Endothelial cell (in vitro differentiated cells): ENCODE measurements at regions not wholly inside any gene's neighbourhood (a gene's known extent, or its start where the extent isn't known, plus 50 kb on each side); places are given as distances from the start of the nearest gene placed in this dataset.

ENCODE experiments used
- DNase-seq: peaks from one replicate; pipeline ENCODE4 v3.0.0; 2021; ENCODE audit warnings: low spot score
- H3K27ac Mint-ChIP-seq: one replicate; pipeline ENCODE4 v1.8.0; 2021; ENCODE audit warnings: mixed read lengths, inconsistent platforms; ENCODE audit not compliant: unreplicated experiment
- H3K27me3 Mint-ChIP-seq: one replicate; pipeline ENCODE4 v1.8.0; 2021; ENCODE audit warnings: mild to moderate bottlenecking, moderate library complexity, mixed read lengths, inconsistent platforms; ENCODE audit not compliant: unreplicated experiment
- H3K36me3 Mint-ChIP-seq: one replicate; pipeline ENCODE4 v1.8.0; 2021; ENCODE audit warnings: mild to moderate bottlenecking, low read depth, mixed read lengths, inconsistent platforms; ENCODE audit not compliant: unreplicated experiment
- H3K4me1 Mint-ChIP-seq: one replicate; pipeline ENCODE4 v1.8.0; 2021; ENCODE audit warnings: mild to moderate bottlenecking, mixed read lengths, inconsistent platforms; ENCODE audit not compliant: unreplicated experiment
- H3K4me3 Mint-ChIP-seq: one replicate; pipeline ENCODE4 v1.8.0; 2021; ENCODE audit warnings: mild to moderate bottlenecking, mixed read lengths, inconsistent platforms; ENCODE audit not compliant: unreplicated experiment
- H3K9me3 Mint-ChIP-seq: one replicate; pipeline ENCODE4 v1.8.0; 2021; ENCODE audit warnings: mixed read lengths, inconsistent platforms; ENCODE audit not compliant: unreplicated experiment
- TF ChIP-seq, protein P1 (sequence below): fragments of 200-600 bp; sonication (generic); IDR thresholded peaks from one replicate; pipeline ENCODE4 v1.5.0; 2021; ENCODE audit warnings: antibody characterized with exemption; ENCODE audit not compliant: unreplicated experiment

DNA sequence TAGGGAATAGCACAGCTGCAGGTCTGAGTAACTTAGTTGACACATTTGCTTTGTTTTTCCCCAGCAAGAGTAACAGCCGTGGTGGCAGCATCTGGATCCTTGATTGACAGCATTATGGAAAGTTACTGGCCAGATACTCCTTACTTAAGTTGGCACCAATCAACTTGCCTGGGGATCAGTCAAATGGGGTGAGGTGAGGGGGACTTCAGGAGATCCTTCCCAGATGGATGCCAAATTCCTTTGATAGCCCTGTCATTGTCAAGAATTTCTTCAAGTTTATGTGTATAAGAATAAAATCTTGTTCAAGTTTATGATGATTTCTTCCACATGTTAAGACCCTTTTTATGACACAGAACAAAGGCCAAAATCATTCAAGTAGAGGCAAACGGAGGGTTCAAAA is 618.4 kb downstream of the SLC6A15 start:
- no peaks in the 10 kb centered on the region for H3K9me3 Mint-ChIP-seq
- TF ChIP-seq, protein P1, sequence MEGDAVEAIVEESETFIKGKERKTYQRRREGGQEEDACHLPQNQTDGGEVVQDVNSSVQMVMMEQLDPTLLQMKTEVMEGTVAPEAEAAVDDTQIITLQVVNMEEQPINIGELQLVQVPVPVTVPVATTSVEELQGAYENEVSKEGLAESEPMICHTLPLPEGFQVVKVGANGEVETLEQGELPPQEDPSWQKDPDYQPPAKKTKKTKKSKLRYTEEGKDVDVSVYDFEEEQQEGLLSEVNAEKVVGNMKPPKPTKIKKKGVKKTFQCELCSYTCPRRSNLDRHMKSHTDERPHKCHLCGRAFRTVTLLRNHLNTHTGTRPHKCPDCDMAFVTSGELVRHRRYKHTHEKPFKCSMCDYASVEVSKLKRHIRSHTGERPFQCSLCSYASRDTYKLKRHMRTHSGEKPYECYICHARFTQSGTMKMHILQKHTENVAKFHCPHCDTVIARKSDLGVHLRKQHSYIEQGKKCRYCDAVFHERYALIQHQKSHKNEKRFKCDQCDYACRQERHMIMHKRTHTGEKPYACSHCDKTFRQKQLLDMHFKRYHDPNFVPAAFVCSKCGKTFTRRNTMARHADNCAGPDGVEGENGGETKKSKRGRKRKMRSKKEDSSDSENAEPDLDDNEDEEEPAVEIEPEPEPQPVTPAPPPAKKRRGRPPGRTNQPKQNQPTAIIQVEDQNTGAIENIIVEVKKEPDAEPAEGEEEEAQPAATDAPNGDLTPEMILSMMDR = no peak
- H3K36me3 Mint-ChIP-seq = no peaks in the 10 kb centered on the region
- H3K4me3 Mint-ChIP-seq = no peak overlapping the region
- H3K27me3 Mint-ChIP-seq = no peaks in the 10 kb centered on the region
- no peak overlapping the region for H3K27ac Mint-ChIP-seq
- no peaks in the 10 kb centered on the region for H3K4me1 Mint-ChIP-seq
- no peak for DNase-seq

DNA sequence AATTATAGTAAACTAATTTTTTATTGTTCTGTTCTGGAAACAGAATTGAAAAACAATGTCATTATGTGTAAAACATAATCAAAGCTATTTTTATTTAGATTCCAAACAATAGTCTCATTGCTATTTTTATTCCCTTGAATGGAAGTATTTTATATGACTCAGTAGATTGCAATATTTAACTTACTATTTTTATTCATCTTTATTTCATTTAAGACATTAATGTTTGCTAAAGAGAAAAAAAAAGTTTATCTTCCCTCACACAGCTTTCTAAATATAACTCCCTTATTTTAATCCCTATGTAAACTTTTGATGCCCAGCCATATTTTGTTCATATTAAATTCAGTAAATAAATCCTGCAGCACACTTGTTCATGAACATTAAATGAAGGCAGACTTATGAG is 622.4 kb downstream of the SLC6A15 start:
- Mint-ChIP-seq H3K27me3 (no peaks in the 10 kb centered on the region), H3K36me3 (no peaks in the 10 kb centered on the region), H3K27ac (no peak overlapping the region), H3K4me3 (no peak overlapping the region), H3K4me1 (no peaks in the 10 kb centered on the region), H3K9me3 (no peaks in the 10 kb centered on the region)
- TF ChIP-seq, protein P1 = no peak
- no peak for DNase-seq

- Mint-ChIP-seq H3K27ac (no peak overlapping the region), H3K27me3 (no peaks in the 10 kb centered on the region), H3K36me3 (no peaks in the 10 kb centered on the region), H3K4me3 (no peak overlapping the region), H3K4me1 (no peaks in the 10 kb centered on the region), H3K9me3 (no peaks in the 10 kb centered on the region)
- TF ChIP-seq, protein P1 = no peak
- no peak for DNase-seq
Observed at GRCh38 chr12:84277986-84278385, 634.6 kb downstream of the SLC6A15 start.

- Mint-ChIP-seq H3K4me1 (no peaks in the 10 kb centered on the region), H3K4me3 (no peak overlapping the region), H3K27ac (no peak overlapping the region), H3K9me3 (no peaks in the 10 kb centered on the region), H3K36me3 (no peaks in the 10 kb centered on the region), H3K27me3 (no peaks in the 10 kb centered on the region)
- DNase-seq = no peak
- TF ChIP-seq, protein P1 = no peak
Observed at GRCh38 chr12:84276215-84276614, 636.4 kb downstream of the SLC6A15 start.

- H3K4me1 Mint-ChIP-seq = no peaks in the 10 kb centered on the region
- no peaks in the 10 kb centered on the region for H3K9me3 Mint-ChIP-seq
- TF ChIP-seq, protein P1 = no peak
- H3K27ac Mint-ChIP-seq = no peak overlapping the region
- DNase-seq = no peak
- H3K27me3 Mint-ChIP-seq = peaks cover 1% of the 10 kb centered on the region
- no peaks in the 10 kb centered on the region for H3K36me3 Mint-ChIP-seq
- no peak overlapping the region for H3K4me3 Mint-ChIP-seq
Observed at GRCh38 chr12:84272324-84272723, 640.3 kb downstream of the SLC6A15 start.
